ENCODE measurements at regions not wholly inside any gene's neighbourhood (a gene's known extent, or its start where the extent isn't known, plus 50 kb on each side); places are given as distances from the start of the nearest gene placed in this dataset.

DNA sequence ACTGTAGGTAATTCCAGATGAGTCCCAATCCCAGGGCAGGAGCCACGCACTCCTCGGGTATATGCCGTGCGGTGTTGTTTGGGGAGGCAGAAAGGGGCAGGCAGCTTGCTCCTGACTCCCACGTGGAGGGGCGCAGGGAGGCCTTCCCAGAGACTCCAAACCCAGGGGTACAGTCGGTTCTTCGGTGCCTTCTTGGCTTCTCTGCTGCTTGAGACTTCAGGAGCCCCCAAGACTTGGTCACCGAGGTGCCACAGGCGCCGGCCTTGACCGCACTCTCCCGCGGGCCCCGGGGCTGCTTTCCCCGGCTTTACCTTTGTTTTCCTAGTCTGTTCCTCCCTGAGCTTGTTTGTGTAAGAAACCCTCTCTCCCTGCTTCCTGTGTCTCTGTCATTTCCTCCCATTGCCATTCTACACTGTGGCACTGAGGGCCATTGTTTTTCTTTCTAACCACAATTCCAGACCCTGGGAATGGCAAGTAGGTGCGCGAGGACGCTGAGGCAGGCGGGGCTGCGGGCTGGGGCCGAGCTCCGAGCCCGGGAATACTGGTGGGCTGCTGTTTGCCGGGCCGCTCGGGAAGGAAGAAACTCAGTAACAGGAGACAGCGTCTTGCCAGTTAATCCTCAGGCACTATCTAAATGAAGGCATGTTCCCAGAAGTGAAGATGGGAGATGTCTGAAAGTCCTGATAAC lies 215.6 kb upstream of the HEY2 start:
- Histone ChIP-seq H3K79me2 (ENCODE audit: insufficient read depth, low read length) (no peaks in the 10 kb centered on the region), H3K9me3 (ENCODE audit: low read length) (no peaks in the 10 kb centered on the region), H3K4me2 (ENCODE audit: low read length) (no peak overlapping the region), H3K4me1 (ENCODE audit: insufficient read depth, low read length, severe bottlenecking) (peaks cover 24% of the 10 kb centered on the region), H2AFZ (ENCODE audit: low read length) (no peak overlapping the region), H3K27ac (ENCODE audit: low read depth, low read length, poor library complexity, severe bottlenecking) (no peak overlapping the region), H4K20me1 (ENCODE audit: insufficient read depth, low read length) (no peaks in the 10 kb centered on the region), H3K9me2 (ENCODE audit: low read depth, low read length) (no peaks in the 10 kb centered on the region), H3K4me3 (ENCODE audit: low read depth, low read length, poor library complexity, severe bottlenecking) (no peak overlapping the region), H3K36me3 (ENCODE audit: insufficient read depth, low read length) (no peaks in the 10 kb centered on the region), H3K9ac (ENCODE audit: low read length) (no peak overlapping the region), H3F3A (ENCODE audit: insufficient read depth, low read length) (no peaks in the 10 kb centered on the region), H3K27me3 (ENCODE audit: insufficient read depth, low read length) (no peaks in the 10 kb centered on the region)
- TF ChIP-seq, protein P1, sequence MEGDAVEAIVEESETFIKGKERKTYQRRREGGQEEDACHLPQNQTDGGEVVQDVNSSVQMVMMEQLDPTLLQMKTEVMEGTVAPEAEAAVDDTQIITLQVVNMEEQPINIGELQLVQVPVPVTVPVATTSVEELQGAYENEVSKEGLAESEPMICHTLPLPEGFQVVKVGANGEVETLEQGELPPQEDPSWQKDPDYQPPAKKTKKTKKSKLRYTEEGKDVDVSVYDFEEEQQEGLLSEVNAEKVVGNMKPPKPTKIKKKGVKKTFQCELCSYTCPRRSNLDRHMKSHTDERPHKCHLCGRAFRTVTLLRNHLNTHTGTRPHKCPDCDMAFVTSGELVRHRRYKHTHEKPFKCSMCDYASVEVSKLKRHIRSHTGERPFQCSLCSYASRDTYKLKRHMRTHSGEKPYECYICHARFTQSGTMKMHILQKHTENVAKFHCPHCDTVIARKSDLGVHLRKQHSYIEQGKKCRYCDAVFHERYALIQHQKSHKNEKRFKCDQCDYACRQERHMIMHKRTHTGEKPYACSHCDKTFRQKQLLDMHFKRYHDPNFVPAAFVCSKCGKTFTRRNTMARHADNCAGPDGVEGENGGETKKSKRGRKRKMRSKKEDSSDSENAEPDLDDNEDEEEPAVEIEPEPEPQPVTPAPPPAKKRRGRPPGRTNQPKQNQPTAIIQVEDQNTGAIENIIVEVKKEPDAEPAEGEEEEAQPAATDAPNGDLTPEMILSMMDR (IDR thresholded peaks at IDR 0.05; ENCODE audit: low read length), result no peak
- no peak for TF ChIP-seq EZH2 (IDR thresholded peaks at IDR 0.05; ENCODE audit: borderline replicate concordance, low read length)

DNA sequence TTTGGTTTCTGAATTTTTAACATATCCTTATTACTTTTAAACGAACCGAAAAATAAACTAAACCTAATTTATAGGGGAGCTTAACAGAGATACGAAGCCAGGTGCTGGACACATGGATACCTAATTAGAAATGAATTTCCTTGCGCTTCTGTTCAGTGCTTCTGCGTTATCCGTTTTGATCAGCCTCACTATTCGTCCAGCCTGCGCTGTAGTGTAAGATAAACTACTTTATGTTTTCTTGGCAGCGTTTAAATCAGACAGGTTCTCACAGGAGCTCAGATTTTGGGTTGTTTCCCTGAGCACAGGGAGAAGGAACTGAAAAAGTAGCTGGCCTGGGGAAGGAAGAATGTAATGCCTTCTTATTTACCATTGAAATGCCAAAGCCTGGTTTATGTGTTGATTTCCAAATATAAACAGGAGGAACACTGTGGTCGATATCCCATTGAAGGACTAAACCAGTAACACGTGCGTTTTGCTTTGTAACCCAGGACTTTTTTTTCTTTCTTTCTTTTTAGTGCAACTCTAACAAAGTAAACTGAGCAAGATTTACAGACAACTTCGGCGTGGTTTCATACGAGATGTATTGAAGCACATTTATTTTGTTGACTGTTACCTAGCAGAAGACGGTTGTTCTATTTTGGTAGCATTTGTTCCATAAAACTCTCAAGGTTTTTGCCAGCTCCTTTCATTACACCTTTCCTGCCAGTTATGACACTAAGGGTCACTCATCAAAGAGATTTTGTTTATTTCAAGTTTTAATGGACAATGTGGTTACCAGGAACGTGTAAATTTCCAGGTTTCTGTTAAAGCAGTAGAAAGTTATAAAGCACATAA lies 214.8 kb upstream of the HEY2 start:
- Histone ChIP-seq H3K36me3 (ENCODE audit: insufficient read depth, low read length) (no peaks in the 10 kb centered on the region), H3K4me3 (ENCODE audit: low read depth, low read length, poor library complexity, severe bottlenecking) (no peak overlapping the region), H3K9ac (ENCODE audit: low read length) (no peak overlapping the region), H3K4me2 (ENCODE audit: low read length) (peak overlapping the region; percentile 4; the same call in 1 of the 2 replicates), H3K79me2 (ENCODE audit: insufficient read depth, low read length) (no peaks in the 10 kb centered on the region), H3K27me3 (ENCODE audit: insufficient read depth, low read length) (no peaks in the 10 kb centered on the region), H3K9me3 (ENCODE audit: low read length) (no peaks in the 10 kb centered on the region), H3K9me2 (ENCODE audit: low read depth, low read length) (no peaks in the 10 kb centered on the region), H3K4me1 (ENCODE audit: insufficient read depth, low read length, severe bottlenecking) (peaks cover 24% of the 10 kb centered on the region), H3K27ac (ENCODE audit: low read depth, low read length, poor library complexity, severe bottlenecking) (no peak overlapping the region), H3F3A (ENCODE audit: insufficient read depth, low read length) (no peaks in the 10 kb centered on the region), H4K20me1 (ENCODE audit: insufficient read depth, low read length) (no peaks in the 10 kb centered on the region), H2AFZ (ENCODE audit: low read length) (no peak overlapping the region)
- TF ChIP-seq, protein P1 (IDR thresholded peaks at IDR 0.05; ENCODE audit: low read length), result no peak
- TF ChIP-seq EZH2 (IDR thresholded peaks at IDR 0.05; ENCODE audit: borderline replicate concordance, low read length), result no peak

DNA sequence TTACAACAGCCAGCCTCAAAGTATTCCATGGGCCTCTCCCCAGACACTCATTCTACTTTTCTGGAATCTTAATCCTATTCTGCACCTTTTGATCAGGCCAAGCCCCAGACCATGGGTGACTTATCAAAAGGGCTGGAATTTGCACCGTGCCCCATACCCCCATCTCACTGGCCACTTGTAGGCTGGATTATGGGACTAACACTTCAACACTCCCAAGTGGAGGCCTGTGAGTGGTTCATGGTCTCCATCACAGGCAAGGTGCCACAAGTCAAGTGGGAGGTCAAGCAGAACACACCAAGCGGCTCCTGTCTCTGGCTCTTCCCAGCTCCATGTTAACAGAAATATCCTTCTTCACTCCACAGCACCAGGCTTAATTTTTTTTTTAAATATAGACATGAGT lies 212.3 kb upstream of the HEY2 start:
- Histone ChIP-seq H3K79me2 (ENCODE audit: insufficient read depth, low read length) (no peaks in the 10 kb centered on the region), H3K9me3 (ENCODE audit: low read length) (no peaks in the 10 kb centered on the region), H3K27ac (ENCODE audit: low read depth, low read length, poor library complexity, severe bottlenecking) (no peak overlapping the region), H4K20me1 (ENCODE audit: insufficient read depth, low read length) (no peaks in the 10 kb centered on the region), H3K4me2 (ENCODE audit: low read length) (no peak overlapping the region), H3F3A (ENCODE audit: insufficient read depth, low read length) (no peaks in the 10 kb centered on the region), H2AFZ (ENCODE audit: low read length) (no peak overlapping the region), H3K36me3 (ENCODE audit: insufficient read depth, low read length) (no peaks in the 10 kb centered on the region), H3K4me3 (ENCODE audit: low read depth, low read length, poor library complexity, severe bottlenecking) (no peak overlapping the region), H3K4me1 (ENCODE audit: insufficient read depth, low read length, severe bottlenecking) (peaks cover 24% of the 10 kb centered on the region), H3K9me2 (ENCODE audit: low read depth, low read length) (no peaks in the 10 kb centered on the region), H3K27me3 (ENCODE audit: insufficient read depth, low read length) (no peaks in the 10 kb centered on the region), H3K9ac (ENCODE audit: low read length) (no peak overlapping the region)
- TF ChIP-seq, protein P1 (IDR thresholded peaks at IDR 0.05; ENCODE audit: low read length), result no peak
- no peak for TF ChIP-seq EZH2 (IDR thresholded peaks at IDR 0.05; ENCODE audit: borderline replicate concordance, low read length)

All from OCI-LY1 (cell line).